ENCODE measurements at regions not wholly inside any gene's neighbourhood (a gene's known extent, or its start where the extent isn't known, plus 50 kb on each side); places are given as distances from the start of the nearest gene placed in this dataset.

- no peak overlapping the region for H3K4me3 ChIP-seq (ENCODE audit: low read length in 3 of 3)
- no peaks in the 10 kb centered on the region for H3K36me3 ChIP-seq (ENCODE audit: control insufficient read depth in 2 of 3, insufficient read depth in 3 of 3, low read length in 3 of 3)
- H3K27ac ChIP-seq (ENCODE audit: low read depth in 2 of 2, low read length in 2 of 2): no peak overlapping the region
- no peak for FAIRE-seq
- DNase-seq: peak in 2 of 5 donors; percentile 1
- intact Hi-C loops (cut with DNase I): no loop called here
- TF ChIP-seq CTCF (IDR thresholded peaks at IDR 0.05; ENCODE audit: borderline replicate concordance, extremely low read depth, insufficient read depth): no peak
- H3K4me1 ChIP-seq (ENCODE audit: control insufficient read depth in 2 of 3, insufficient read depth in 2 of 3, low read depth in 1 of 3, low read length in 3 of 3): peaks cover 0 to 16% (median 6%) of the 10 kb centered on the region in 3 donors
- no peak overlapping the region for H3K9ac ChIP-seq (ENCODE audit: low read length in 3 of 3)
- H3K9me3 ChIP-seq (ENCODE audit: control insufficient read depth in 2 of 3, insufficient read depth in 1 of 3, low read length in 3 of 3): no peaks in the 10 kb centered on the region
- H3K27me3 ChIP-seq (ENCODE audit: control insufficient read depth, insufficient read depth, low read length): no peaks in the 10 kb centered on the region
Observed at GRCh38 chr11:45092404-45092785, 54.0 kb upstream of the PRDM11 start.

DNA sequence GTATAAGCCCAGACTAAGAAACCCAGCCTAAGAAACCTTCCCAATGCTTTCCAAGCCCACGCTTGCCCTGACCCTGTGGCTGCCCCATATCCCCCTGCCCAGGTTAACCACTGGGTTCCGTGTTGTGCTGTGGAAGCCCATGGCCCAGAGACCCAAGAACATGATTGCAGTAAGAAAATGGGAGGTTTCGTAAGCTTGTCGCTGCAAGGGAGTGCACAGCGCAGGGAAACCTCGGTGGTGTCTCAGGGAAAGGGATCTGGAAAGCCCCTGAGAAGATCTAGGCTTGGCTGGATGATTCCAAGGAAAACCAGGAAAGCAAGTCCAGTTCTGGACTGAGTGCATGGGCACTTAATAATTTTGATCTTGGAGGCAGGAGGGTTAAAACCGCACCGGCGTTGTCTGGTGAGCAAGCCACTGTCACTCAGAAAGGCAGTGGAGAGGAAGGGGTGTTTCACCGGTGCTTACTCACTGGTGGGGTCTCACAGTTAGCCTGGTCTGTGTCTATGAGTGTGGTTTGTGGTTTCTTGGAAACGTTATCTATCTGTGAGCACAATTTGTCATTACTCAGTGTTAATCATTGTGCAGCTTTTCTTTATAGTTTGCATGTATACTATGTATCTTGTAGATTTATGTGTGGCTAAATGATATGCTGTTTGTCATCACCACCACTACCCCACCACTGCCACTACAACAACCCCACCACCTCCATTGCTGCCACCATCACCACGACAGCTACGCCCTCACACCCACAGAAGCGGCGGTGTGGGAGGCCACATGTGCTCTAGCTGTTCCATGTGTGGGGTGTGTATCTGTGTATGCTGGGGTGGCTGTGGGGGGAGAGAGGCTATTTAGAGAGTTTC is 53.3 kb upstream of the PRDM11 start:
- TF ChIP-seq CTCF (IDR thresholded peaks at IDR 0.05; ENCODE audit: borderline replicate concordance, extremely low read depth, insufficient read depth): no peak
- Histone ChIP-seq H3K9ac (ENCODE audit: low read length in 3 of 3) (no peak overlapping the region), H3K36me3 (ENCODE audit: control insufficient read depth in 2 of 3, insufficient read depth in 3 of 3, low read length in 3 of 3) (no peaks in the 10 kb centered on the region), H3K9me3 (ENCODE audit: control insufficient read depth in 2 of 3, insufficient read depth in 1 of 3, low read length in 3 of 3) (no peaks in the 10 kb centered on the region), H3K4me1 (ENCODE audit: control insufficient read depth in 2 of 3, insufficient read depth in 2 of 3, low read depth in 1 of 3, low read length in 3 of 3) (peaks cover 0 to 14% (median 6%) of the 10 kb centered on the region in 3 donors), H3K27me3 (ENCODE audit: control insufficient read depth, insufficient read depth, low read length) (no peaks in the 10 kb centered on the region), H3K4me3 (ENCODE audit: low read length in 3 of 3) (no peak overlapping the region), H3K27ac (ENCODE audit: low read depth in 2 of 2, low read length in 2 of 2) (no peak overlapping the region)
- intact Hi-C loops (cut with DNase I): no loop called here
- FAIRE-seq: no peak
- peak in 3 of 5 donors; percentile 3 to 38 (median 16) for DNase-seq

GRCh38 chr11:45093761-45094455 is 52.5 kb upstream of the PRDM11 start:
- H3K36me3 ChIP-seq (ENCODE audit: control insufficient read depth in 2 of 3, insufficient read depth in 3 of 3, low read length in 3 of 3): no peaks in the 10 kb centered on the region
- DNase-seq (peak in 3 of 5 donors; percentile 6 to 43 (median 27)), FAIRE-seq (no peak)
- no peak for TF ChIP-seq CTCF (IDR thresholded peaks at IDR 0.05; ENCODE audit: borderline replicate concordance, extremely low read depth, insufficient read depth)
- peaks cover 0 to 14% (median 6%) of the 10 kb centered on the region in 3 donors for H3K4me1 ChIP-seq (ENCODE audit: control insufficient read depth in 2 of 3, insufficient read depth in 2 of 3, low read depth in 1 of 3, low read length in 3 of 3)
- H3K27me3 ChIP-seq (ENCODE audit: control insufficient read depth, insufficient read depth, low read length): no peaks in the 10 kb centered on the region
- no peak overlapping the region for H3K4me3 ChIP-seq (ENCODE audit: low read length in 3 of 3)
- no peak overlapping the region for H3K27ac ChIP-seq (ENCODE audit: low read depth in 2 of 2, low read length in 2 of 2)
- intact Hi-C loops (cut with DNase I): no loop called here
- H3K9ac ChIP-seq (ENCODE audit: low read length in 3 of 3): no peak overlapping the region
- no peaks in the 10 kb centered on the region for H3K9me3 ChIP-seq (ENCODE audit: control insufficient read depth in 2 of 3, insufficient read depth in 1 of 3, low read length in 3 of 3)
